Kidney epithelial cell (primary cell): ENCODE measurements at regions not wholly inside any gene's neighbourhood (a gene's known extent, or its start where the extent isn't known, plus 50 kb on each side); places are given as distances from the start of the nearest gene placed in this dataset.

Experiments used
- DNase-seq: peaks from one replicate; pipeline ENCODE4 v3.0.0-alpha.2; 2010; ENCODE audit warnings: low read depth
- H3K27me3 ChIP-seq: 2 replicates; pipeline ENCODE4 v1.6.0; 2011; ENCODE audit warnings: low read length; ENCODE audit not compliant: control insufficient read depth, insufficient read depth
- H3K36me3 ChIP-seq: 2 replicates; pipeline ENCODE4 v1.5.1; 2011; ENCODE audit warnings: low read length; ENCODE audit not compliant: control insufficient read depth, insufficient read depth
- H3K4me3 ChIP-seq: 2 replicates; pipeline ENCODE4 v1.5.1; 2011; ENCODE audit warnings: low read depth, mild to moderate bottlenecking, control low read depth, low read length
- TF ChIP-seq, protein P1 (sequence below): IDR thresholded peaks from 2 replicates; pipeline ENCODE4 v1.5.1; 2011; ENCODE audit warnings: mild to moderate bottlenecking, moderate library complexity, low read length, control low read depth, inconsistent platforms; ENCODE audit not compliant: insufficient read depth, poor library complexity, severe bottlenecking

DNA sequence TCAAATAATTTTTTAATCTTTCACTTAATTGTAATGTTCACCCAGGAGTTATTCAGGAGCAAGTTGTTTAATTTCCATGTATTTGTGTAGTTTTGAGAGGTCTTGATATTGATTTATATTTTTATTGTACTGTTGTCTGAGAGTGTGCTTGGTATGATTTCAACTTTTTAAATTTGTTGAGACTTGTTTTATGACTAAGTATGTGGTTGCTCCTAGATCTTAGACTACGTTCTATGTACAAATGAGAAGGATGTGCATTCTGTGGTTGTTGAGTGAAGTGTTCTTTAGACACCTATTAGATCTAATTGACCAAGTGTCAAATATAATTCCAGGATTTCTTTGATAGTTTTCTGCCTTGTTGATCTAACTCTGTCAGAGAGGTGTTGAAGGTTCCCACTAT lies 353.3 kb upstream of the GNPDA2 start:
- H3K4me3 ChIP-seq: no peak overlapping the region
- TF ChIP-seq, protein P1, sequence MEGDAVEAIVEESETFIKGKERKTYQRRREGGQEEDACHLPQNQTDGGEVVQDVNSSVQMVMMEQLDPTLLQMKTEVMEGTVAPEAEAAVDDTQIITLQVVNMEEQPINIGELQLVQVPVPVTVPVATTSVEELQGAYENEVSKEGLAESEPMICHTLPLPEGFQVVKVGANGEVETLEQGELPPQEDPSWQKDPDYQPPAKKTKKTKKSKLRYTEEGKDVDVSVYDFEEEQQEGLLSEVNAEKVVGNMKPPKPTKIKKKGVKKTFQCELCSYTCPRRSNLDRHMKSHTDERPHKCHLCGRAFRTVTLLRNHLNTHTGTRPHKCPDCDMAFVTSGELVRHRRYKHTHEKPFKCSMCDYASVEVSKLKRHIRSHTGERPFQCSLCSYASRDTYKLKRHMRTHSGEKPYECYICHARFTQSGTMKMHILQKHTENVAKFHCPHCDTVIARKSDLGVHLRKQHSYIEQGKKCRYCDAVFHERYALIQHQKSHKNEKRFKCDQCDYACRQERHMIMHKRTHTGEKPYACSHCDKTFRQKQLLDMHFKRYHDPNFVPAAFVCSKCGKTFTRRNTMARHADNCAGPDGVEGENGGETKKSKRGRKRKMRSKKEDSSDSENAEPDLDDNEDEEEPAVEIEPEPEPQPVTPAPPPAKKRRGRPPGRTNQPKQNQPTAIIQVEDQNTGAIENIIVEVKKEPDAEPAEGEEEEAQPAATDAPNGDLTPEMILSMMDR: no peak
- H3K36me3 ChIP-seq: no peaks in the 10 kb centered on the region
- no peak for DNase-seq
- no peaks in the 10 kb centered on the region for H3K27me3 ChIP-seq

DNA sequence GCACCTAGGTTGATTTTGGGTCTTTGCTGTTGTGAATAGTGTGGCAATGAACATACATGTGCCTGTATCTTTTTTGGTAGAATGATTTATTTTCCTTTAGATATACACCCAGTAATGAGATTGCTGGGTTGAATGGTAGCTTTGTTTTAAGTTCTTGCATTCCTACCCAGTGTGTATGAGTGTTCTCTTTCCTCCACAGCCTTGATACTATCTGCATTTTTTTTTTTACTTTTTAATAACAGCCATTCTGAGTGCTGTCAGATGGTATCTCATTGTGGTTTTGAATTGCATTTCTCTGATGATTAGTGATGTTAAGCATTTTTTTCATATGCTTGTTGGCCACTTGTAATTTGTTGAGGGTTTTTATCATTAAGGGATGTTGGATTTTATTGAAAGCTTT lies 351.8 kb upstream of the GNPDA2 start:
- DNase-seq: no peak
- Histone ChIP-seq H3K4me3 (no peak overlapping the region), H3K36me3 (no peaks in the 10 kb centered on the region), H3K27me3 (no peaks in the 10 kb centered on the region)
- TF ChIP-seq, protein P1: no peak

DNA sequence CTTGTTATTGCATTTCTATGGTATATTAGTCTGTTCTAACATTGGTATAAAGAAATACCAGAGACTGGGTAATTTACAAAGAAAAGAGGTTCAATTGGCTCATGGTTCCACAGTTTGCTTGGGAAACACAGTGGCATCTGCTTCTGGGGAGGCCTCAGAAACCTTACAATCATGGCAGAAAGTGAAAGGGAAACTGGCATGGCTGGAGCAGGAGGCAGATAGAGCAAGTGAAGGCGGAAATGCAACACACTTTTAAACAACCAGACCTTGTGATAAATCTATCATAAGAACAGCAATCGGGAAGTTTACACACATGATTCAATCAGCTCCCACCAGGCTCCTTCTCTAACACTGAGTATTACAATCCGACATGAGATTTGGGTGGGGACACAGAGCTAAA lies 346.6 kb upstream of the GNPDA2 start:
- Histone ChIP-seq H3K4me3 (no peak overlapping the region), H3K27me3 (no peaks in the 10 kb centered on the region), H3K36me3 (no peaks in the 10 kb centered on the region)
- TF ChIP-seq, protein P1: no peak
- no peak for DNase-seq

DNA sequence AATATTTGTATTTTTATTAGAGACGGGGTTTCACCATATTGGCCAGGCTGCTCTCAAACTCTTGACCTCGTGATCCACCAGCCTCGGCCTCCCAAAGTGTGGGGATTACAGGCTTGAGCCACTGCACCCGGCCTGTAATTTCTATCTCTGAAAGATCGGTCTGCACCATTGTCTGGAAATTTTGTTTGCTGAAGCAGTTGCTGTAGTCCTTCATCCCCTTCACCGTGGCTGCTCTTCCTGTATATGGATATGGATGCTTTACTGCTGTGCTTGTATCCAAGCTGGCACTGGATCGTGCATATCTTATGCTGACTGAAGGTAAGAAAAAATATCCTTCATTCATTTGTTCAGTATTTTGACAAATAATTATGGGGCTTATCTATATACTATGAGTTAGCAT lies 338.4 kb upstream of the GNPDA2 start:
- Histone ChIP-seq H3K36me3 (no peaks in the 10 kb centered on the region), H3K4me3 (no peak overlapping the region)
- TF ChIP-seq, protein P1: no peak

DNA sequence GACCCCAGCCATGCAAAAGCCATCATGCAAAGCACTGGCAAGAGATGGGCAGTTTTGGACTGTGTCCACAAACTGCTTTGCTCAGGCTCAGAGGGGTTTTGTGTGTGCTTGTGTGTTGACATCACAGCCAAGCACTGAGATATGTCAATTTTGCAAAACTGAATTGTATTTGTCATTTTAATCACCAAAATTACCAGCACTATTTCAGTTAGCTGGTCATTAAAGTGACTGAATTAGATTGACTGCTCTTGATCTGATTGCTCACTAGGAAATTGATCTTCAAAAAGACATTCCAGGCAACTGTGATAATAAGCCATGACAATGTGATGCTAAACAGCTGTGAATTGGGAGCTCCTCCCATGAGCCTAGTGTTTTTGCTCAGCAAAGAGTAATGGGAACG lies 337.3 kb upstream of the GNPDA2 start:
- Histone ChIP-seq H3K27me3 (no peaks in the 10 kb centered on the region), H3K36me3 (no peaks in the 10 kb centered on the region), H3K4me3 (no peak overlapping the region)
- TF ChIP-seq, protein P1: no peak
- no peak for DNase-seq

More for the DNA sequence above, 338.4 kb upstream of the GNPDA2 start:
- DNase-seq: no peak
- no peaks in the 10 kb centered on the region for H3K27me3 ChIP-seq

DNA sequence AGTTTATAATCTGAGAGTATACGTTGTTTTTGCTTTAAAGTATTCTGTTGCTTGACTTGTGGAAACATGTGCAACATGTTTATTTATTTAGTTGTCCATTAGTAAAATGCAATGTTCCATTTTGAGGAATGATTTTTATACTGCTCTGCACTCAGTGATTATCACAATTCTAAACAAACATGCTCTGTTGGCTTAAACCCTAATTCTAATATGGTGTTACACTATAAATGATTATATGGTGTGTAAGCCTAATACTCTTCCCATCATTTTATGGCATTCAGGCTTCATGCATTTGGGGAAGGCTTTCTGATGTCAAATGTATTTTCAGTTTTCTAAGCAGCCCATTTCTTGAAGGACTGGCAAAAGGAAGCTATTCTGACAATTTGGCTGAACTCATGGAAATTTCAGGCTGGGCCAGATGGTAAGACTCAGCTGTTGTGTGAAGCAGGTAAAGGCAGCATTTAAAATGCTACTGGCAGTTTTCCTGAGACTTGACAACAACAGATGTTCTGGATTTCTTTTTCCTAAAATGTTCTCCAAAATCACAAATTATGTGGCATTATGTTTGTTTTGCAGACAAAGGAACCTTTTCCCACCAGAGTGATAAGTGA lies 336.7 kb upstream of the GNPDA2 start:
- no peaks in the 10 kb centered on the region for H3K36me3 ChIP-seq
- TF ChIP-seq, protein P1: no peak
- no peak for DNase-seq
- H3K4me3 ChIP-seq: no peak overlapping the region
- no peaks in the 10 kb centered on the region for H3K27me3 ChIP-seq
